Caco-2 (cell line): ENCODE measurements at regions not wholly inside any gene's neighbourhood (a gene's known extent, or its start where the extent isn't known, plus 50 kb on each side); places are given as distances from the start of the nearest gene placed in this dataset.

Experiments used
- BruUV-seq: library from RNA; stranded (reverse); fragments of 400-500 nt; replicated peaks from 2 replicates; lab custom pipeline; 2021; lab: Mats Ljungman, UMichigan
- CTCF ChIA-PET: fragments of 300-600 bp; sonication (Branson Sonifier 250); formaldehyde crosslinking; loops from one replicate; lab custom pipeline; 2022; ENCODE audit warnings: antibody characterized with exemption; lab: Charles Lee
- POLR2A ChIA-PET: fragments of 300-600 bp; sonication (Branson Sonifier 250); formaldehyde crosslinking; loops from one replicate; lab custom pipeline; 2022; ENCODE audit warnings: antibody characterized with exemption; lab: Charles Lee
- DNase-seq, 2 experiments: peaks; one replicate each; pipeline versions ENCODE4 v3.0.0 to v3.0.0-alpha.2; 2020 to 2022
- H3K27me3 ChIP-seq: replicated peaks from 2 replicates; pipeline ENCODE4 v1.6.0; 2011; ENCODE audit warnings: low read length; ENCODE audit not compliant: control insufficient read depth, insufficient read depth
- H3K36me3 ChIP-seq: 2 replicates; pipeline ENCODE4 v1.5.1; 2011; ENCODE audit warnings: low read length; ENCODE audit not compliant: control insufficient read depth, insufficient read depth
- H3K4me1 ChIP-seq: fragments of 250-450 bp; sonication (Bioruptor Pico); 2 replicates; pipeline ENCODE4 v1.5.1; 2020; ENCODE audit warnings: mild to moderate bottlenecking
- H3K4me3 ChIP-seq: 2 replicates; pipeline ENCODE4 v1.5.1; 2011; ENCODE audit warnings: low read depth, mild to moderate bottlenecking, control low read depth, low read length
- H3K9me3 ChIP-seq: fragments of 250-450 bp; sonication (Bioruptor Pico); 2 replicates; pipeline ENCODE4 v1.5.1; 2020; ENCODE audit warnings: mild to moderate bottlenecking, moderate library complexity
- H3K27ac Mint-ChIP-seq: one replicate; pipeline ENCODE4 v1.8.0; 2022; ENCODE audit warnings: mixed read lengths; ENCODE audit not compliant: unreplicated experiment
- H3K27me3 Mint-ChIP-seq: one replicate; pipeline ENCODE4 v1.8.0; 2022; ENCODE audit warnings: mixed read lengths; ENCODE audit not compliant: insufficient read depth, unreplicated experiment
- H3K36me3 Mint-ChIP-seq: one replicate; pipeline ENCODE4 v1.8.0; 2022; ENCODE audit warnings: mild to moderate bottlenecking, mixed read lengths; ENCODE audit not compliant: insufficient read depth, unreplicated experiment
- H3K4me1 Mint-ChIP-seq: one replicate; pipeline ENCODE4 v1.8.0; 2022; ENCODE audit warnings: low read depth, mixed read lengths; ENCODE audit not compliant: unreplicated experiment
- H3K4me3 Mint-ChIP-seq: one replicate; pipeline ENCODE4 v1.8.0; 2022; ENCODE audit warnings: mild to moderate bottlenecking, moderate library complexity, mixed read lengths; ENCODE audit not compliant: unreplicated experiment
- H3K9me3 Mint-ChIP-seq: one replicate; pipeline ENCODE4 v1.8.0; 2022; ENCODE audit warnings: mixed read lengths; ENCODE audit not compliant: unreplicated experiment
- intact Hi-C: fragments of 100-400 bp; cut with micrococcal nuclease; formaldehyde crosslinking; loops from one replicate; pipeline ENCODE4 v1.10.0; 2022; ENCODE audit not compliant: unreplicated experiment
- TF ChIP-seq, protein P1 (sequence below), 2 experiments: fragments of 200-600 bp in 1 of 2; IDR thresholded peaks; 1 replicate in 1 of 2; 2 replicates in 1 of 2; pipeline versions ENCODE4 v1.5.1 to v1.8.0; 2011 to 2022; ENCODE audit warnings: antibody characterized with exemption in 1 of 2, control low read depth in 1 of 2, inconsistent platforms in 1 of 2, low read depth in 1 of 2, low read length in 1 of 2, mild to moderate bottlenecking in 1 of 2, moderate library complexity in 1 of 2; ENCODE audit not compliant: insufficient read depth in 1 of 2, severe bottlenecking in 1 of 2, unreplicated experiment in 1 of 2

- no peaks in the 10 kb centered on the region for H3K36me3 Mint-ChIP-seq
- no peak for DNase-seq
- intact Hi-C loops = no loop called here
Observed at GRCh38 chr1:22297999-22298398, 153.7 kb upstream of the ZBTB40 start.

DNA sequence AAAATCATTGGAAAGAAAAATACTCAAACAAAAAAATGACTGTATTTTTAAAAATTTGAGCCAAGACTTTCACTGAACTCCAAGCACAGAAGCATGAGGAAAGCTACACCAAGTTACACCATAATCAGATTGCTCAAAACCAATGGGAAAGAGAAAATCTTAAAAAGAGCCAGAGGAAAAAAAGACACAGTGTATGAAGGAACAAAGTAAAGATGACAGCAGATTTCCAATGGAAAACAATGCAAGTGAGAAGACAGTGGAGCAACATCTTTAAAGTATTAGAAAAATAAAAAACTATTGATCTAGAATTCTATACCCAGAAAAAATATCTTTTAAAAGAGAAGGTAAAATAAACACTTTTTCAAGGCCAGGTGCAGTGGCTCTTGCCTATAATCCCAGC, 147.8 kb upstream of the ZBTB40 start:
- H3K36me3 ChIP-seq = no peaks in the 10 kb centered on the region
- no peaks in the 10 kb centered on the region for H3K36me3 Mint-ChIP-seq
- no peak for DNase-seq
- H3K27ac Mint-ChIP-seq = no peak overlapping the region
- ChIA-PET POLR2A (no interaction called here), CTCF (no interaction called here)
- H3K27me3 Mint-ChIP-seq = peaks cover 10% of the 10 kb centered on the region
- no peak overlapping the region for H3K4me3 Mint-ChIP-seq
- H3K9me3 Mint-ChIP-seq = peaks cover 12% of the 10 kb centered on the region
- no peaks in the 10 kb centered on the region for H3K4me1 Mint-ChIP-seq
- BruUV-seq = no TSS peak
- no peak overlapping the region for H3K4me3 ChIP-seq
- peaks cover 11% of the 10 kb centered on the region for H3K9me3 ChIP-seq
- TF ChIP-seq, protein P1, sequence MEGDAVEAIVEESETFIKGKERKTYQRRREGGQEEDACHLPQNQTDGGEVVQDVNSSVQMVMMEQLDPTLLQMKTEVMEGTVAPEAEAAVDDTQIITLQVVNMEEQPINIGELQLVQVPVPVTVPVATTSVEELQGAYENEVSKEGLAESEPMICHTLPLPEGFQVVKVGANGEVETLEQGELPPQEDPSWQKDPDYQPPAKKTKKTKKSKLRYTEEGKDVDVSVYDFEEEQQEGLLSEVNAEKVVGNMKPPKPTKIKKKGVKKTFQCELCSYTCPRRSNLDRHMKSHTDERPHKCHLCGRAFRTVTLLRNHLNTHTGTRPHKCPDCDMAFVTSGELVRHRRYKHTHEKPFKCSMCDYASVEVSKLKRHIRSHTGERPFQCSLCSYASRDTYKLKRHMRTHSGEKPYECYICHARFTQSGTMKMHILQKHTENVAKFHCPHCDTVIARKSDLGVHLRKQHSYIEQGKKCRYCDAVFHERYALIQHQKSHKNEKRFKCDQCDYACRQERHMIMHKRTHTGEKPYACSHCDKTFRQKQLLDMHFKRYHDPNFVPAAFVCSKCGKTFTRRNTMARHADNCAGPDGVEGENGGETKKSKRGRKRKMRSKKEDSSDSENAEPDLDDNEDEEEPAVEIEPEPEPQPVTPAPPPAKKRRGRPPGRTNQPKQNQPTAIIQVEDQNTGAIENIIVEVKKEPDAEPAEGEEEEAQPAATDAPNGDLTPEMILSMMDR (IDR thresholded peaks at IDR 0.05; ENCODE audit: insufficient read depth in 1 of 2, low read depth in 1 of 2, low read length in 1 of 2, severe bottlenecking in 1 of 2, unreplicated experiment in 1 of 2) = no peak
- intact Hi-C loops = no loop called here
- H3K27me3 ChIP-seq = no peaks in the 10 kb centered on the region
- H3K4me1 ChIP-seq = 0 out of 2 replicates have a peak, but pooled peaks cover 6% of the 10 kb centered on the region

More at GRCh38 chr1:22297999-22298398, 153.7 kb upstream of the ZBTB40 start:
- no peak overlapping the region for H3K4me3 ChIP-seq
- Mint-ChIP-seq H3K4me1 (no peaks in the 10 kb centered on the region), H3K27me3 (peaks cover 3% of the 10 kb centered on the region), H3K27ac (no peak overlapping the region), H3K4me3 (no peak overlapping the region), H3K9me3 (no peaks in the 10 kb centered on the region)
- 0 out of 2 replicates have a peak, but pooled peaks cover 6% of the 10 kb centered on the region for H3K4me1 ChIP-seq
- TF ChIP-seq, protein P1 (IDR thresholded peaks at IDR 0.05; ENCODE audit: insufficient read depth in 1 of 2, low read depth in 1 of 2, low read length in 1 of 2, severe bottlenecking in 1 of 2, unreplicated experiment in 1 of 2) = no peak
- CTCF ChIA-PET = interaction anchor here (1.0 kb wide), 1 partner anchor 118 kb away, joined by 3 read pairs; no protein-coding TSS in a partner anchor
- POLR2A ChIA-PET = no interaction called here
- H3K27me3 ChIP-seq = no peaks in the 10 kb centered on the region; the same call in 1 of the 2 replicates
- no peaks in the 10 kb centered on the region; the same call in 1 of the 2 replicates for H3K9me3 ChIP-seq
- BruUV-seq = no TSS peak
- no peaks in the 10 kb centered on the region for H3K36me3 ChIP-seq

DNA sequence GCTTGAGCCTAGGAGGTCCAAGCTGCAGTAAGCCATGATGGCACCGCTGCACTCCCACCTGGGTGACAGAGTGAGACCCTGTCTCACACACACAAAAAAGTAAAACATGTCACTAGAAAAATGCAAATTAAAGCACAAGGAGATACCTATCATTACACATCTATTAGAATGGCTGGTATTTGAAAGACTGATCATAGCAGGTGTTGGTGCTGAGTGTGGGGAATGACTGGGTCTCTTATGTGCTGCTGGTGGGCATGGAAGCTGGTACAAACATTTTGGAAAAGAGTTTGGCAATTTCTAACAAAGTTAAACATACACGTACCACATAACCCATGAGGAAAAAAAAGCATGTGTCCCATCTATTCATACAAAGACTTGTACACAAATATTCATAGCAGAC, 142.1 kb upstream of the ZBTB40 start:
- POLR2A ChIA-PET = no interaction called here
- no peaks in the 10 kb centered on the region for H3K4me1 Mint-ChIP-seq
- Histone ChIP-seq H3K4me1 (no peaks in the 10 kb centered on the region), H3K4me3 (no peak overlapping the region), H3K27me3 (no peaks in the 10 kb centered on the region), H3K36me3 (no peaks in the 10 kb centered on the region), H3K9me3 (peaks cover 1% of the 10 kb centered on the region; the same call in 1 of the 2 replicates)
- peaks cover 10% of the 10 kb centered on the region for H3K27me3 Mint-ChIP-seq
- H3K27ac Mint-ChIP-seq = no peak overlapping the region
- DNase-seq = no peak
- H3K9me3 Mint-ChIP-seq = no peaks in the 10 kb centered on the region
- H3K36me3 Mint-ChIP-seq = no peaks in the 10 kb centered on the region
- TF ChIP-seq, protein P1 (IDR thresholded peaks at IDR 0.05; ENCODE audit: insufficient read depth in 1 of 2, low read depth in 1 of 2, low read length in 1 of 2, severe bottlenecking in 1 of 2, unreplicated experiment in 1 of 2) = no peak
- BruUV-seq = no TSS peak
- H3K4me3 Mint-ChIP-seq = no peak overlapping the region
- intact Hi-C loops = no loop called here
- CTCF ChIA-PET = no interaction called here
